CD14-positive monocyte (primary cell): ENCODE measurements at regions not wholly inside any gene's neighbourhood (a gene's known extent, or its start where the extent isn't known, plus 50 kb on each side); places are given as distances from the start of the nearest gene placed in this dataset.

Experiments
- DNase-seq, 3 donors: peaks; one replicate each; pipeline ENCODE4 v3.0.0-alpha.2; 2011 to 2022
- H2AFZ ChIP-seq: 2 replicates; pipeline ENCODE4 v1.6.0; 2012; ENCODE audit warnings: mild to moderate bottlenecking, low read depth, low read length, inconsistent platforms; ENCODE audit not compliant: insufficient read depth, poor library complexity, severe bottlenecking
- H3K27ac ChIP-seq, 2 donors: 1 replicate in 1 of 2; 2 replicates in 1 of 2; pipeline ENCODE4 v1.5.1; 2012 to 2013; ENCODE audit warnings: low read length in 2 of 2, control low read depth in 1 of 2, inconsistent platforms in 1 of 2, low read depth in 1 of 2, mild to moderate bottlenecking in 1 of 2
- H3K27me3 ChIP-seq, 2 donors: one replicate each; pipeline versions ENCODE4 v1.6.0 to v1.6.1; 2011 to 2013; ENCODE audit warnings: low read length in 2 of 2; ENCODE audit not compliant: control insufficient read depth in 2 of 2, insufficient read depth in 2 of 2
- H3K36me3 ChIP-seq, 2 donors: replicated peaks in 1 of 2; 1 replicate in 1 of 2; 2 replicates in 1 of 2; pipeline versions ENCODE4 v1.5.1 to v1.6.1; 2012 to 2013; ENCODE audit warnings: low read length in 2 of 2, control low read depth in 1 of 2, inconsistent platforms in 1 of 2, mild to moderate bottlenecking in 1 of 2; ENCODE audit not compliant: insufficient read depth in 2 of 2, control insufficient read depth in 1 of 2
- H3K4me1 ChIP-seq, 2 donors: 1 replicate in 1 of 2; 2 replicates in 1 of 2; pipeline versions ENCODE4 v1.5.1 to v1.6.1; 2012 to 2013; ENCODE audit warnings: low read length in 2 of 2, control low read depth in 1 of 2, inconsistent platforms in 1 of 2, mild to moderate bottlenecking in 1 of 2, moderate library complexity in 1 of 2; ENCODE audit not compliant: insufficient read depth in 2 of 2, control insufficient read depth in 1 of 2
- H3K4me2 ChIP-seq: replicated peaks from 2 replicates; pipeline ENCODE3; 2012; ENCODE audit warnings: low read length, moderate library complexity, mild to moderate bottlenecking; ENCODE audit not compliant: poor library complexity, severe bottlenecking; ENCODE audit errors: extremely low read depth
- H3K4me3 ChIP-seq, 3 experiments: fragments of 200-600 bp in 1 of 3; sonication (generic) in 1 of 3; replicated peaks in 1 of 3; 1 replicate in 2 of 3; 2 replicates in 1 of 3; pipeline ENCODE4 v1.5.1; 2011 to 2013; ENCODE audit warnings: low read length in 3 of 3, mild to moderate bottlenecking in 3 of 3, control low read depth in 2 of 3, low read depth in 2 of 3, inconsistent platforms in 1 of 3, moderate library complexity in 1 of 3
- H3K79me2 ChIP-seq: 2 replicates; pipeline ENCODE4 v1.6.0; 2012; ENCODE audit warnings: mild to moderate bottlenecking, control low read depth, inconsistent platforms, low read length, moderate library complexity; ENCODE audit not compliant: insufficient read depth
- H3K9ac ChIP-seq: 2 replicates; pipeline ENCODE4 v1.6.0; 2017; ENCODE audit warnings: low read length, mild to moderate bottlenecking; ENCODE audit not compliant: insufficient read depth, poor library complexity, severe bottlenecking
- H3K9me3 ChIP-seq, 2 donors: replicated peaks in 1 of 2; 1 replicate in 1 of 2; 2 replicates in 1 of 2; pipeline versions ENCODE4 v1.5.1 to v1.6.1; 2012 to 2013; ENCODE audit warnings: low read length in 2 of 2, control low read depth in 1 of 2; ENCODE audit not compliant: control insufficient read depth in 1 of 2, insufficient read depth in 1 of 2
- H4K20me1 ChIP-seq: 2 replicates; pipeline ENCODE4 v1.6.0; 2012; ENCODE audit warnings: mild to moderate bottlenecking, low read length, control low read depth, moderate library complexity; ENCODE audit not compliant: insufficient read depth
- H3K27ac Mint-ChIP-seq, 7 donors: one replicate each; pipeline ENCODE4 v1.8.0; 2020; ENCODE audit warnings: mild to moderate bottlenecking in 7 of 7, mixed read lengths in 7 of 7, moderate library complexity in 6 of 7, inconsistent platforms in 2 of 7
- H3K27me3 Mint-ChIP-seq, 3 donors: one replicate each; pipeline ENCODE4 v1.8.0; 2021 to 2022; ENCODE audit warnings: low read depth in 3 of 3, mild to moderate bottlenecking in 3 of 3, mixed read lengths in 3 of 3, moderate library complexity in 3 of 3, inconsistent platforms in 1 of 3
- H3K36me3 Mint-ChIP-seq, 2 donors: one replicate each; pipeline ENCODE4 v1.8.0; 2020; ENCODE audit warnings: mixed read lengths in 2 of 2, inconsistent platforms in 1 of 2, mild to moderate bottlenecking in 1 of 2
- H3K4me1 Mint-ChIP-seq: one replicate; pipeline ENCODE4 v1.8.0; 2020; ENCODE audit warnings: mild to moderate bottlenecking, mixed read lengths
- H3K4me3 Mint-ChIP-seq, 2 donors: one replicate each; pipeline ENCODE4 v1.8.0; 2020; ENCODE audit warnings: mild to moderate bottlenecking in 2 of 2, mixed read lengths in 2 of 2, moderate library complexity in 1 of 2
- H3K9me3 Mint-ChIP-seq, 7 donors: one replicate each; pipeline ENCODE4 v1.8.0; 2020 to 2022; ENCODE audit warnings: mixed read lengths in 7 of 7, mild to moderate bottlenecking in 6 of 7, moderate library complexity in 6 of 7, inconsistent platforms in 2 of 7
- CTCF ChIP-seq: fragments of 200-600 bp; IDR thresholded peaks from one replicate; pipeline ENCODE4 v1.8.0; 2022; ENCODE audit warnings: antibody characterized with exemption, mild to moderate bottlenecking
- WGBS: methylation state at CpG from one replicate; pipeline ENCODE4 v1.1.5; 2013; ENCODE audit warnings: missing lambda C conversion rate; ENCODE audit not compliant: insufficient coverage; 5-methylcytosine and 5-hydroxymethylcytosine counted together
- intact Hi-C, 2 donors: fragments of 100-400 bp; cut with micrococcal nuclease; formaldehyde crosslinking; loops; one replicate each; pipeline versions ENCODE4 v1.15.0 to v1.15.1; 2023

DNA sequence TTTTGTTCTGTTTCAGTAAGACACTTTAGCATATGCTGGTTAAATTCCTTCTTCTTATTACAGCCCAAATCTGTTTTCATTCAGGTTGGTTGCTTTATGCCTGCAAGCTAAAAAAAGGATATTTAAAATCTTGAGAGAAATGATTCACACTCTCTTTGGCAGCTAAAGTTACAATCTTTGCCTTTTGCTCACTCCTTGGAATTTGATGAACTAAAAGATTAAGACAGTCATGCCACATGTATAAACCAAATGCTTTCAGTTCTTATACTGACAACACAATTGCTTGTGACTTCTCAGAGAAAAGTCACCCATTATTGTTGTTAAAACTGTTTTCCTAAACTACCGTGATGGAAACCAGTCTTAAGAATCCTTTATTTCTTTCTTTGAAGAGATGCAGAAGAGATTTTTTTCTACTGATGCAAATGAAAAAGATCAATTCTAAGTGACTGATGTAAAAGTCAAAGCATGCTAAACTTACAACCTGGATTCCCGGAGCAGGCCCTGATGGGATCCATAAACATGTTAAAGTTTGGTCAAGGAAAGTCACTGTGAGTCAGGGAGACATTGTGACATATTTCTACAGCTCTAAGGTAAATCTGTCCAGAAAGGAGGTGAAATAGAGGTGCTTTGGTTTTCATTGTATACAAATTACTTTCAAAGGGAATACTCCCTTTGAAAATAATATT, 144.2 kb upstream of the CDH10 start:
- Mint-ChIP-seq H3K27ac (no peak overlapping the region), H3K4me3 (no peak overlapping the region), H3K27me3 (no peaks in the 10 kb centered on the region), H3K4me1 (no peaks in the 10 kb centered on the region), H3K9me3 (peaks cover 0 to 2% (median 0%) of the 10 kb centered on the region in 7 donors), H3K36me3 (no peaks in the 10 kb centered on the region)
- Histone ChIP-seq H4K20me1 (no peaks in the 10 kb centered on the region), H3K4me1 (no peaks in the 10 kb centered on the region), H3K9me3 (no peaks in the 10 kb centered on the region), H3K36me3 (no peaks in the 10 kb centered on the region), H3K4me2 (no peak overlapping the region), H2AFZ (no peak overlapping the region), H3K4me3 (no peak overlapping the region), H3K9ac (no peak overlapping the region), H3K79me2 (no peaks in the 10 kb centered on the region), H3K27me3 (no peaks in the 10 kb centered on the region), H3K27ac (no peak overlapping the region)
- no peak for DNase-seq
- WGBS, result no CpG with 5 or more reads among the region's 2 CpGs
- TF ChIP-seq CTCF, result no peak
- intact Hi-C loops, result no loop called here

GRCh38 chr5:24786108-24786507, 141.3 kb upstream of the CDH10 start:
- Mint-ChIP-seq H3K36me3 (no peaks in the 10 kb centered on the region), H3K27ac (no peak overlapping the region), H3K4me3 (no peak overlapping the region), H3K27me3 (no peaks in the 10 kb centered on the region), H3K9me3 (peaks cover 0 to 3% (median 0%) of the 10 kb centered on the region in 7 donors), H3K4me1 (no peaks in the 10 kb centered on the region)
- Histone ChIP-seq H2AFZ (no peak overlapping the region), H3K79me2 (no peaks in the 10 kb centered on the region), H3K4me3 (no peak overlapping the region), H3K4me2 (no peak overlapping the region), H3K9me3 (no peaks in the 10 kb centered on the region), H3K36me3 (no peaks in the 10 kb centered on the region), H3K27ac (no peak overlapping the region), H4K20me1 (no peaks in the 10 kb centered on the region), H3K4me1 (no peaks in the 10 kb centered on the region), H3K9ac (no peak overlapping the region), H3K27me3 (no peaks in the 10 kb centered on the region)
- intact Hi-C loops, result no loop called here
- 100% methylated on average over 1 of the region's 4 CpGs for WGBS
- DNase-seq, result no peak
- TF ChIP-seq CTCF, result no peak
